ENCODE measurements at regions not wholly inside any gene's neighbourhood (a gene's known extent, or its start where the extent isn't known, plus 50 kb on each side); places are given as distances from the start of the nearest gene placed in this dataset.

DNA sequence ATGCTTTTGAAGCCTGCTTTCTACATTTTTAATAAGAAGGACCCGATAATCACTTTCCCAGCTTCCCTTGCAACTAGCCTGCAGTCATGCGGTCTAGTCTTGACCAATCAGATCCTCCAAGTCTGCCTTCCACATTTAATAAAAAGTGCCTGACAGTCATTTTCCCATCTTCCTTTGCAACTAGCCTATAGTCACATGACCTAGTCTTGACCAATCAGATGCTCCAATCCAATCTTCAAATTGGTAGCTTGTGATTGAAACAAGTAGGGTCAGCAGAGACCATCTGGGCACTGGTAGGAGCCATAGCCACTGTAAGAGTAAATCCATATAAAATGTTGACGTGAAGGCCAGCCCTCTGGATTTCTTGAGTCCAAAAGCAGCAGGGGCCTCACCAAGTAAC is 80.0 kb downstream of the NPTX2 start:
- TF ChIP-seq, protein P1, sequence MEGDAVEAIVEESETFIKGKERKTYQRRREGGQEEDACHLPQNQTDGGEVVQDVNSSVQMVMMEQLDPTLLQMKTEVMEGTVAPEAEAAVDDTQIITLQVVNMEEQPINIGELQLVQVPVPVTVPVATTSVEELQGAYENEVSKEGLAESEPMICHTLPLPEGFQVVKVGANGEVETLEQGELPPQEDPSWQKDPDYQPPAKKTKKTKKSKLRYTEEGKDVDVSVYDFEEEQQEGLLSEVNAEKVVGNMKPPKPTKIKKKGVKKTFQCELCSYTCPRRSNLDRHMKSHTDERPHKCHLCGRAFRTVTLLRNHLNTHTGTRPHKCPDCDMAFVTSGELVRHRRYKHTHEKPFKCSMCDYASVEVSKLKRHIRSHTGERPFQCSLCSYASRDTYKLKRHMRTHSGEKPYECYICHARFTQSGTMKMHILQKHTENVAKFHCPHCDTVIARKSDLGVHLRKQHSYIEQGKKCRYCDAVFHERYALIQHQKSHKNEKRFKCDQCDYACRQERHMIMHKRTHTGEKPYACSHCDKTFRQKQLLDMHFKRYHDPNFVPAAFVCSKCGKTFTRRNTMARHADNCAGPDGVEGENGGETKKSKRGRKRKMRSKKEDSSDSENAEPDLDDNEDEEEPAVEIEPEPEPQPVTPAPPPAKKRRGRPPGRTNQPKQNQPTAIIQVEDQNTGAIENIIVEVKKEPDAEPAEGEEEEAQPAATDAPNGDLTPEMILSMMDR (IDR thresholded peaks at IDR 0.05; ENCODE audit: borderline replicate concordance, extremely low read depth, low read length, poor library complexity, severe bottlenecking): no peak
- no peak for TF ChIP-seq EZH2 (IDR thresholded peaks at IDR 0.05; ENCODE audit: borderline replicate concordance, low read depth, low read length, severe bottlenecking)
